ENCODE measurements at regions not wholly inside any gene's neighbourhood (a gene's known extent, or its start where the extent isn't known, plus 50 kb on each side); places are given as distances from the start of the nearest gene placed in this dataset.
"Not testable (repeated sequence)": the region's sequence is repeated elsewhere in the genome, so short reads cannot be mapped to it uniquely, and the experiment has no call there.

- Histone ChIP-seq H3K9ac (ENCODE audit: low read length) (no peak overlapping the region), H3K4me3 (ENCODE audit: low read length) (no peak overlapping the region), H3K36me3 (ENCODE audit: control insufficient read depth, insufficient read depth, low read length, severe bottlenecking) (no peaks in the 10 kb centered on the region), H3K4me1 (ENCODE audit: control insufficient read depth, insufficient read depth, low read length) (no peaks in the 10 kb centered on the region), H3K27me3 (replicated peaks; ENCODE audit: control insufficient read depth, insufficient read depth, low read length) (no peaks in the 10 kb centered on the region), H3K9me3 (ENCODE audit: control insufficient read depth, low read length) (peaks cover 32% of the 10 kb centered on the region)
- no peak for DNase-seq (ENCODE audit: low read depth)
These were observed 1146.6 kb downstream of the RPIA start for GRCh38 chr2:89837962-89838625.

GRCh38 chr2:89840175-89840574 is 1148.7 kb downstream of the RPIA start:
- H3K36me3 ChIP-seq (ENCODE audit: control insufficient read depth, insufficient read depth, low read length, severe bottlenecking); DNase-seq (ENCODE audit: low read depth); H3K9ac ChIP-seq (ENCODE audit: low read length); H3K4me1 ChIP-seq (ENCODE audit: control insufficient read depth, insufficient read depth, low read length); H3K4me3 ChIP-seq (ENCODE audit: low read length); H3K27me3 ChIP-seq (replicated peaks; ENCODE audit: control insufficient read depth, insufficient read depth, low read length): not testable (repeated sequence)
- peaks cover 26% of the 10 kb centered on the region for H3K9me3 ChIP-seq (ENCODE audit: control insufficient read depth, low read length)

GRCh38 chr2:89840781-89841475 is 1149.5 kb downstream of the RPIA start:
- not testable (repeated sequence) for H3K27me3 ChIP-seq (replicated peaks; ENCODE audit: control insufficient read depth, insufficient read depth, low read length); H3K4me1 ChIP-seq (ENCODE audit: control insufficient read depth, insufficient read depth, low read length); H3K4me3 ChIP-seq (ENCODE audit: low read length); H3K9ac ChIP-seq (ENCODE audit: low read length); DNase-seq (ENCODE audit: low read depth); H3K36me3 ChIP-seq (ENCODE audit: control insufficient read depth, insufficient read depth, low read length, severe bottlenecking)
- peaks cover 19% of the 10 kb centered on the region for H3K9me3 ChIP-seq (ENCODE audit: control insufficient read depth, low read length)

GRCh38 chr2:89841476-89841840 is 1150.0 kb downstream of the RPIA start:
- no peak overlapping the region for H3K9ac ChIP-seq (ENCODE audit: low read length)
- H3K9me3 ChIP-seq (ENCODE audit: control insufficient read depth, low read length): peaks cover 14% of the 10 kb centered on the region
- H3K36me3 ChIP-seq (ENCODE audit: control insufficient read depth, insufficient read depth, low read length, severe bottlenecking): no peaks in the 10 kb centered on the region
- no peak overlapping the region for H3K4me3 ChIP-seq (ENCODE audit: low read length)
- peaks cover 9% of the 10 kb centered on the region for H3K27me3 ChIP-seq (replicated peaks; ENCODE audit: control insufficient read depth, insufficient read depth, low read length)
- H3K4me1 ChIP-seq (ENCODE audit: control insufficient read depth, insufficient read depth, low read length): no peaks in the 10 kb centered on the region
- no peak for DNase-seq (ENCODE audit: low read depth)

- Histone ChIP-seq H3K36me3 (ENCODE audit: control insufficient read depth, insufficient read depth, low read length, severe bottlenecking) (no peaks in the 10 kb centered on the region), H3K4me3 (ENCODE audit: low read length) (no peak overlapping the region), H3K4me1 (ENCODE audit: control insufficient read depth, insufficient read depth, low read length) (no peaks in the 10 kb centered on the region), H3K9ac (ENCODE audit: low read length) (no peak overlapping the region), H3K27me3 (replicated peaks; ENCODE audit: control insufficient read depth, insufficient read depth, low read length) (peaks cover 12% of the 10 kb centered on the region), H3K9me3 (ENCODE audit: control insufficient read depth, low read length) (peaks cover 9% of the 10 kb centered on the region)
- DNase-seq (ENCODE audit: low read depth): no peak
These were observed 1150.9 kb downstream of the RPIA start for GRCh38 chr2:89842180-89842908.

- Histone ChIP-seq H3K9ac (ENCODE audit: low read length) (no peak overlapping the region), H3K4me1 (ENCODE audit: control insufficient read depth, insufficient read depth, low read length) (no peaks in the 10 kb centered on the region), H3K36me3 (ENCODE audit: control insufficient read depth, insufficient read depth, low read length, severe bottlenecking) (no peaks in the 10 kb centered on the region), H3K4me3 (ENCODE audit: low read length) (no peak overlapping the region), H3K27me3 (replicated peaks; ENCODE audit: control insufficient read depth, insufficient read depth, low read length) (peaks cover 33% of the 10 kb centered on the region), H3K9me3 (ENCODE audit: control insufficient read depth, low read length) (peaks cover 9% of the 10 kb centered on the region)
- DNase-seq (ENCODE audit: low read depth): no peak
These were observed 1152.9 kb downstream of the RPIA start for GRCh38 chr2:89844221-89844943.

GRCh38 chr2:89845532-89845931 is 1154.1 kb downstream of the RPIA start:
- Histone ChIP-seq H3K36me3 (ENCODE audit: control insufficient read depth, insufficient read depth, low read length, severe bottlenecking) (no peaks in the 10 kb centered on the region), H3K27me3 (replicated peaks; ENCODE audit: control insufficient read depth, insufficient read depth, low read length) (peaks cover 44% of the 10 kb centered on the region), H3K9ac (ENCODE audit: low read length) (no peak overlapping the region), H3K4me1 (ENCODE audit: control insufficient read depth, insufficient read depth, low read length) (no peaks in the 10 kb centered on the region), H3K4me3 (ENCODE audit: low read length) (no peak overlapping the region), H3K9me3 (ENCODE audit: control insufficient read depth, low read length) (peaks cover 5% of the 10 kb centered on the region)
- no peak for DNase-seq (ENCODE audit: low read depth)

- H3K4me3 ChIP-seq (ENCODE audit: low read length): no peak overlapping the region
- DNase-seq (ENCODE audit: low read depth): no peak
- H3K27me3 ChIP-seq (replicated peaks; ENCODE audit: control insufficient read depth, insufficient read depth, low read length): peaks cover 56% of the 10 kb centered on the region
- no peak overlapping the region for H3K9ac ChIP-seq (ENCODE audit: low read length)
- no peaks in the 10 kb centered on the region for H3K9me3 ChIP-seq (ENCODE audit: control insufficient read depth, low read length)
- no peaks in the 10 kb centered on the region for H3K36me3 ChIP-seq (ENCODE audit: control insufficient read depth, insufficient read depth, low read length, severe bottlenecking)
- H3K4me1 ChIP-seq (ENCODE audit: control insufficient read depth, insufficient read depth, low read length): no peaks in the 10 kb centered on the region
These were observed 1156.6 kb downstream of the RPIA start for GRCh38 chr2:89848114-89848513.

- Histone ChIP-seq H3K9me3 (ENCODE audit: control insufficient read depth, low read length) (no peaks in the 10 kb centered on the region), H3K9ac (ENCODE audit: low read length) (no peak overlapping the region), H3K27me3 (replicated peaks; ENCODE audit: control insufficient read depth, insufficient read depth, low read length) (peaks cover 56% of the 10 kb centered on the region), H3K36me3 (ENCODE audit: control insufficient read depth, insufficient read depth, low read length, severe bottlenecking) (no peaks in the 10 kb centered on the region), H3K4me3 (ENCODE audit: low read length) (no peak overlapping the region), H3K4me1 (ENCODE audit: control insufficient read depth, insufficient read depth, low read length) (no peaks in the 10 kb centered on the region)
- no peak for DNase-seq (ENCODE audit: low read depth)
These were observed 1157.4 kb downstream of the RPIA start for GRCh38 chr2:89848763-89849368.

- Histone ChIP-seq H3K27me3 (replicated peaks; ENCODE audit: control insufficient read depth, insufficient read depth, low read length) (peaks cover 56% of the 10 kb centered on the region), H3K9ac (ENCODE audit: low read length) (no peak overlapping the region), H3K4me1 (ENCODE audit: control insufficient read depth, insufficient read depth, low read length) (no peaks in the 10 kb centered on the region), H3K36me3 (ENCODE audit: control insufficient read depth, insufficient read depth, low read length, severe bottlenecking) (no peaks in the 10 kb centered on the region), H3K9me3 (ENCODE audit: control insufficient read depth, low read length) (no peaks in the 10 kb centered on the region), H3K4me3 (ENCODE audit: low read length) (no peak overlapping the region)
- DNase-seq (ENCODE audit: low read depth): no peak
These were observed 1158.3 kb downstream of the RPIA start for GRCh38 chr2:89849731-89850130.

- H3K4me3 ChIP-seq (ENCODE audit: low read length): no peak overlapping the region
- no peaks in the 10 kb centered on the region for H3K4me1 ChIP-seq (ENCODE audit: control insufficient read depth, insufficient read depth, low read length)
- no peak for DNase-seq (ENCODE audit: low read depth)
- H3K36me3 ChIP-seq (ENCODE audit: control insufficient read depth, insufficient read depth, low read length, severe bottlenecking): no peaks in the 10 kb centered on the region
- H3K9me3 ChIP-seq (ENCODE audit: control insufficient read depth, low read length): no peaks in the 10 kb centered on the region
- H3K27me3 ChIP-seq (replicated peaks; ENCODE audit: control insufficient read depth, insufficient read depth, low read length): peaks cover 54% of the 10 kb centered on the region
- no peak overlapping the region for H3K9ac ChIP-seq (ENCODE audit: low read length)
These were observed 1159.0 kb downstream of the RPIA start for GRCh38 chr2:89850481-89850880.

Measured in adipocyte (in vitro differentiated cells).